Superior temporal gyrus (tissue), 1 donor: ENCODE measurements at regions not wholly inside any gene's neighbourhood (a gene's known extent, or its start where the extent isn't known, plus 50 kb on each side); places are given as distances from the start of the nearest gene placed in this dataset.

Experiments used
- DNase-seq: peaks from one replicate; pipeline ENCODE4 v3.0.0-alpha.2; 2016; ENCODE audit errors: extremely low spot score

GRCh38 chr14:38774162-38774561, 328.9 kb downstream of the SEC23A start:
- no peak for DNase-seq

GRCh38 chr14:38770251-38770650, 332.8 kb downstream of the SEC23A start:
- DNase-seq: no peak

GRCh38 chr14:38762845-38763244, 340.2 kb downstream of the SEC23A start:
- no peak for DNase-seq

- DNase-seq: no peak
These were observed 340.6 kb downstream of the SEC23A start for GRCh38 chr14:38762426-38762825.

GRCh38 chr14:38761033-38761432, 342.0 kb downstream of the SEC23A start:
- DNase-seq: no peak

GRCh38 chr14:38758661-38759060, 344.4 kb downstream of the SEC23A start:
- no peak for DNase-seq

- no peak for DNase-seq
These were observed 348.0 kb downstream of the SEC23A start for GRCh38 chr14:38755036-38755435.

GRCh38 chr14:38752750-38753149, 350.3 kb downstream of the SEC23A start:
- DNase-seq: no peak

- no peak for DNase-seq
These were observed 350.7 kb downstream of the SEC23A start for GRCh38 chr14:38752341-38752740.

GRCh38 chr14:38751459-38751858, 351.6 kb downstream of the SEC23A start:
- no peak for DNase-seq

GRCh38 chr14:38749936-38750335, 353.1 kb downstream of the SEC23A start:
- DNase-seq: no peak

GRCh38 chr14:38745861-38746260, 357.2 kb downstream of the SEC23A start:
- no peak for DNase-seq

- DNase-seq: no peak
These were observed 359.0 kb downstream of the SEC23A start for GRCh38 chr14:38743966-38744584.

- peak; percentile 44 for DNase-seq
These were observed 365.2 kb downstream of the SEC23A start for GRCh38 chr14:38737686-38738407.

- DNase-seq: no peak
These were observed 368.0 kb downstream of the SEC23A start for GRCh38 chr14:38735005-38735404.

GRCh38 chr14:38731962-38732361, 371.1 kb downstream of the SEC23A start:
- DNase-seq: no peak

- no peak for DNase-seq
These were observed 372.6 kb downstream of the SEC23A start for GRCh38 chr14:38730420-38730819.

- no peak for DNase-seq
These were observed 375.3 kb downstream of the SEC23A start for GRCh38 chr14:38727731-38728130.

GRCh38 chr14:38724621-38725020, 378.4 kb downstream of the SEC23A start:
- no peak for DNase-seq

GRCh38 chr14:38723959-38724358, 379.1 kb downstream of the SEC23A start:
- DNase-seq: no peak

GRCh38 chr14:38723277-38723676, 379.8 kb downstream of the SEC23A start:
- DNase-seq: no peak

- peak; percentile 96 for DNase-seq
These were observed 381.1 kb downstream of the SEC23A start for GRCh38 chr14:38721822-38722431.

GRCh38 chr14:38718519-38718918, 384.5 kb downstream of the SEC23A start:
- DNase-seq: no peak
